Transverse colon (tissue), 4 donors: ENCODE measurements at regions not wholly inside any gene's neighbourhood (a gene's known extent, or its start where the extent isn't known, plus 50 kb on each side); places are given as distances from the start of the nearest gene placed in this dataset.

ENCODE experiments used
- DNase-seq: peaks from one replicate; pipeline ENCODE4 v3.0.0-alpha.2; 2019
- H3K27ac ChIP-seq, 4 donors: fragments of 200-600 bp; sonication (generic); 2 replicates each; pipeline ENCODE4 v1.5.1; 2016 to 2018; ENCODE audit warnings: inconsistent platforms in 4 of 4
- H3K27me3 ChIP-seq: fragments of 200-600 bp; sonication (generic); 2 replicates; pipeline ENCODE4 v1.5.1; 2017; ENCODE audit warnings: inconsistent platforms
- H3K36me3 ChIP-seq, 4 donors: fragments of 200-600 bp; sonication (generic); 2 replicates each; pipeline ENCODE4 v1.5.1; 2017 to 2019; ENCODE audit warnings: inconsistent platforms in 4 of 4
- H3K4me1 ChIP-seq, 4 donors: fragments of 200-600 bp; sonication (generic); 2 replicates each; pipeline ENCODE4 v1.5.1; 2017 to 2020; ENCODE audit warnings: inconsistent platforms in 4 of 4
- H3K4me3 ChIP-seq, 4 donors: fragments of 200-600 bp; sonication (generic); 1 replicate in 1 of 4; 2 replicates in 3 of 4; pipeline versions ENCODE4 v1.5.1 to v1.6.1; 2017 to 2019; ENCODE audit warnings: inconsistent platforms in 4 of 4
- H3K9me3 ChIP-seq, 2 donors: fragments of 200-600 bp; sonication (generic); 2 replicates each; pipeline ENCODE4 v1.5.1; 2017 to 2019; ENCODE audit warnings: inconsistent platforms in 2 of 2
- CTCF ChIP-seq, 5 experiments: fragments of 200-600 bp in 3 of 5; fragments of 450-650 bp in 2 of 5; sonication (generic) in 3 of 5; IDR thresholded peaks; 1 replicate in 2 of 5; 2 replicates in 3 of 5; pipeline ENCODE4 v1.5.1; 2016 to 2017; ENCODE audit warnings: antibody characterized with exemption in 5 of 5, inconsistent platforms in 3 of 5, mild to moderate bottlenecking in 2 of 5, moderate library complexity in 1 of 5
- EP300 ChIP-seq: sonication (generic); formaldehyde crosslinking; IDR thresholded peaks from one replicate; pipeline ENCODE4 v1.6.1; 2017; ENCODE audit warnings: antibody characterized with exemption, low read depth
- POLR2A ChIP-seq: fragments of 450-650 bp; IDR thresholded peaks from one replicate; pipeline ENCODE4 v1.6.1; 2016; ENCODE audit warnings: antibody characterized with exemption, mild to moderate bottlenecking, moderate library complexity
- POLR2AphosphoS5 ChIP-seq, 3 donors: sonication (generic); formaldehyde crosslinking; IDR thresholded peaks; one replicate each; pipeline ENCODE4 v1.6.1; 2016; ENCODE audit warnings: antibody characterized with exemption in 3 of 3
- WGBS, 2 donors: methylation state at CpG; one replicate each; pipeline ENCODE4 v1.1.5; 2018; ENCODE audit warnings: low coverage in 1 of 2; 5-methylcytosine and 5-hydroxymethylcytosine counted together
- in situ Hi-C, 4 donors: fragments of 200-750 bp; cut with MboI; loops; one replicate each; pipeline versions ENCODE4 v1.15.0 to v1.15.1; 2017; ENCODE audit warnings: low sequenced_read_pairs in 3 of 4, low pct_ligation_motif_present in 1 of 4, low pct_unique_long_range_greater_than_20kb in 1 of 4
- intact Hi-C: fragments of 100-400 bp; cut with DNase I; formaldehyde crosslinking; loops from one replicate; pipeline ENCODE4 v1.15.1; 2023; ENCODE audit warnings: low total_unique reads

- no peak for TF ChIP-seq POLR2A
- no peak for TF ChIP-seq EP300
- TF ChIP-seq POLR2AphosphoS5 (IDR thresholded peaks at IDR 0.05) = no peak
- no peak for TF ChIP-seq CTCF (IDR thresholded peaks at IDR 0.05)
- WGBS, 2 donors = 69 to 79% methylated on average over 2 to 10 of the region's 11 CpGs
- Histone ChIP-seq H3K9me3 (no peaks in the 10 kb centered on the region), H3K27ac (no peak overlapping the region), H3K27me3 (no peaks in the 10 kb centered on the region), H3K4me1 (no peaks in the 10 kb centered on the region), H3K4me3 (no peak overlapping the region), H3K36me3 (no peaks in the 10 kb centered on the region)
- in situ Hi-C loops = no loop called here
- DNase-seq = peak; percentile 8
- intact Hi-C loops = no loop called here
Measured at GRCh38 chr14:26332966-26333365, 264.9 kb downstream of the NOVA1 start.

GRCh38 chr14:26330982-26331381 is 266.9 kb downstream of the NOVA1 start:
- WGBS, 2 donors = 47 to 50% methylated on average over 1 of the region's 1 CpG
- H3K36me3 ChIP-seq = no peaks in the 10 kb centered on the region
- no peaks in the 10 kb centered on the region for H3K9me3 ChIP-seq
- in situ Hi-C loops = no loop called here
- DNase-seq = no peak
- no peaks in the 10 kb centered on the region for H3K27me3 ChIP-seq
- intact Hi-C loops = no loop called here
- no peak overlapping the region for H3K4me3 ChIP-seq
- TF ChIP-seq POLR2AphosphoS5 (IDR thresholded peaks at IDR 0.05) (no peak), CTCF (IDR thresholded peaks at IDR 0.05) (no peak), EP300 (no peak), POLR2A (no peak)
- no peak overlapping the region for H3K27ac ChIP-seq
- no peaks in the 10 kb centered on the region for H3K4me1 ChIP-seq

- H3K4me3 ChIP-seq = no peak overlapping the region
- H3K27me3 ChIP-seq = no peaks in the 10 kb centered on the region
- no peaks in the 10 kb centered on the region for H3K36me3 ChIP-seq
- no peaks in the 10 kb centered on the region for H3K9me3 ChIP-seq
- no peak for TF ChIP-seq POLR2A
- TF ChIP-seq EP300 = no peak
- TF ChIP-seq CTCF (IDR thresholded peaks at IDR 0.05) = no peak
- TF ChIP-seq POLR2AphosphoS5 (IDR thresholded peaks at IDR 0.05) = no peak
- in situ Hi-C loops = no loop called here
- intact Hi-C loops = no loop called here
- DNase-seq = no peak
- H3K27ac ChIP-seq = no peak overlapping the region
- H3K4me1 ChIP-seq = no peaks in the 10 kb centered on the region
Measured at GRCh38 chr14:26328791-26329190, 269.0 kb downstream of the NOVA1 start.

GRCh38 chr14:26323869-26324268 is 274.0 kb downstream of the NOVA1 start:
- no peak for TF ChIP-seq POLR2AphosphoS5 (IDR thresholded peaks at IDR 0.05)
- TF ChIP-seq EP300 = no peak
- TF ChIP-seq CTCF (IDR thresholded peaks at IDR 0.05) = no peak
- TF ChIP-seq POLR2A = no peak
- intact Hi-C loops = no loop called here
- 71 to 94% methylated on average over 4 to 5 of the region's 5 CpGs for WGBS, 2 donors
- no peaks in the 10 kb centered on the region for H3K36me3 ChIP-seq
- no peaks in the 10 kb centered on the region for H3K27me3 ChIP-seq
- in situ Hi-C loops = no loop called here
- DNase-seq = no peak
- no peaks in the 10 kb centered on the region for H3K9me3 ChIP-seq
- H3K27ac ChIP-seq = no peak overlapping the region
- no peaks in the 10 kb centered on the region for H3K4me1 ChIP-seq
- no peak overlapping the region for H3K4me3 ChIP-seq
